Upper lobe of left lung (tissue), 6 donors: ENCODE measurements at regions not wholly inside any gene's neighbourhood (a gene's known extent, or its start where the extent isn't known, plus 50 kb on each side); places are given as distances from the start of the nearest gene placed in this dataset.
"Not testable (repeated sequence)": the region's sequence is repeated elsewhere in the genome, so short reads cannot be mapped to it uniquely, and the experiment has no call there.

Experiments used
- ATAC-seq, 2 donors: fragments of 200-7000 bp; cut with Tn5 transposase; one replicate each; pipeline ENCODE4 v1.9.1; 2022; ENCODE audit warnings: mild to moderate bottlenecking in 2 of 2, moderate library complexity in 2 of 2; ENCODE audit not compliant: low FRiP score in 2 of 2
- DNase-seq, 2 donors: peaks; one replicate each; pipeline ENCODE4 v3.0.0-alpha.2; 2019 to 2020
- H3K27ac ChIP-seq, 4 donors: fragments of 200-600 bp; sonication (generic); one replicate each; pipeline ENCODE4 v1.5.1; 2016 to 2019
- H3K27me3 ChIP-seq, 4 donors: fragments of 200-600 bp; sonication (generic); one replicate each; pipeline ENCODE4 v1.5.1; 2017 to 2019
- H3K36me3 ChIP-seq, 4 donors: fragments of 200-600 bp; sonication (generic); one replicate each; pipeline ENCODE4 v1.5.1; 2016 to 2019
- H3K4me1 ChIP-seq, 4 donors: fragments of 200-600 bp; sonication (generic); one replicate each; pipeline ENCODE4 v1.5.1; 2018 to 2019
- H3K4me3 ChIP-seq, 4 donors: fragments of 200-600 bp; sonication (generic); one replicate each; pipeline ENCODE4 v1.5.1; 2017 to 2019; ENCODE audit warnings: mild to moderate bottlenecking in 2 of 4, moderate library complexity in 1 of 4
- H3K9me3 ChIP-seq, 4 donors: fragments of 200-600 bp; sonication (generic); one replicate each; pipeline ENCODE4 v1.5.1; 2018 to 2019
- EP300 ChIP-seq, 4 donors: sonication (generic); formaldehyde crosslinking; IDR thresholded peaks; one replicate each; pipeline ENCODE4 v1.5.1; 2017; ENCODE audit warnings: antibody characterized with exemption in 4 of 4, control low read depth in 2 of 4
- POLR2A ChIP-seq, 4 donors: fragments of 450-650 bp; IDR thresholded peaks; one replicate each; pipeline ENCODE4 v1.5.1; 2016 to 2017; ENCODE audit warnings: antibody characterized with exemption in 4 of 4, mild to moderate bottlenecking in 2 of 4
- POLR2AphosphoS5 ChIP-seq, 2 donors: sonication (generic); formaldehyde crosslinking; IDR thresholded peaks; one replicate each; pipeline ENCODE4 v1.5.1; 2017; ENCODE audit warnings: antibody characterized with exemption in 2 of 2
- WGBS, 2 donors: methylation state at CpG; one replicate each; pipeline ENCODE4 v1.1.5; 2017 to 2018; 5-methylcytosine and 5-hydroxymethylcytosine counted together
- TF ChIP-seq, protein P1 (sequence below), 6 experiments: fragments of 450-650 bp in 4 of 6; fragments of 200-600 bp in 2 of 6; sonication (generic) in 2 of 6; IDR thresholded peaks; one replicate each; pipeline ENCODE4 v1.5.1; 2016 to 2019; ENCODE audit warnings: antibody characterized with exemption in 6 of 6
- donor health status: DM: no; HTN: no; CAD: no; lungs with moderate emphysema.
- donor health status: DM: no; HTN: yes; CAD: no; lungs with severe emphysema.

DNA sequence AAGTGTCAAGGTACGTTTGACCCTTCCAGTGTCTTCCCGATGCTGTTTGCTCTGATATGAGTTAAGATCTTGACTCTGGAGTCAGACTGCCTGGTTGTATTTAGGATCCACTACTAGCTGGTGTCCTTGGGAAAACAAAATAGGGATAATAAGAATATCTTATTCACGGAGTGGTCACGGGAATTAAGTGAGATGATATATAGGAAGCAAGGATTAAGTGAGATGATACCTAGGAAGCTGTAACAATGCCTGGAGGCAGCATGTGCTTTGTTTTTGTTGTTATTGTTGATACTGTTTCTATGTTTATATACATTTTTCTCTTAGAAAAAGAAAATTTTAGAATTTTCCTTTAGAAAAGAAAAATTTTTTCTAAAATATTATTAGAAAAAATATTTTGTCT is 87.0 kb downstream of the LYZL1 start:
- H3K27me3 ChIP-seq: no peaks in the 10 kb centered on the region
- H3K36me3 ChIP-seq: no peaks in the 10 kb centered on the region
- H3K4me1 ChIP-seq: no peaks in the 10 kb centered on the region
- ATAC-seq (no peak), DNase-seq (no peak)
- H3K4me3 ChIP-seq: no peak overlapping the region
- 89 to 90% methylated on average over 4 of the region's 4 CpGs for WGBS, 2 donors
- TF ChIP-seq EP300 (IDR thresholded peaks at IDR 0.05) (no peak), POLR2AphosphoS5 (IDR thresholded peaks at IDR 0.05) (no peak), POLR2A (IDR thresholded peaks at IDR 0.05) (no peak)
- TF ChIP-seq, protein P1, sequence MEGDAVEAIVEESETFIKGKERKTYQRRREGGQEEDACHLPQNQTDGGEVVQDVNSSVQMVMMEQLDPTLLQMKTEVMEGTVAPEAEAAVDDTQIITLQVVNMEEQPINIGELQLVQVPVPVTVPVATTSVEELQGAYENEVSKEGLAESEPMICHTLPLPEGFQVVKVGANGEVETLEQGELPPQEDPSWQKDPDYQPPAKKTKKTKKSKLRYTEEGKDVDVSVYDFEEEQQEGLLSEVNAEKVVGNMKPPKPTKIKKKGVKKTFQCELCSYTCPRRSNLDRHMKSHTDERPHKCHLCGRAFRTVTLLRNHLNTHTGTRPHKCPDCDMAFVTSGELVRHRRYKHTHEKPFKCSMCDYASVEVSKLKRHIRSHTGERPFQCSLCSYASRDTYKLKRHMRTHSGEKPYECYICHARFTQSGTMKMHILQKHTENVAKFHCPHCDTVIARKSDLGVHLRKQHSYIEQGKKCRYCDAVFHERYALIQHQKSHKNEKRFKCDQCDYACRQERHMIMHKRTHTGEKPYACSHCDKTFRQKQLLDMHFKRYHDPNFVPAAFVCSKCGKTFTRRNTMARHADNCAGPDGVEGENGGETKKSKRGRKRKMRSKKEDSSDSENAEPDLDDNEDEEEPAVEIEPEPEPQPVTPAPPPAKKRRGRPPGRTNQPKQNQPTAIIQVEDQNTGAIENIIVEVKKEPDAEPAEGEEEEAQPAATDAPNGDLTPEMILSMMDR (IDR thresholded peaks at IDR 0.05): no peak
- no peaks in the 10 kb centered on the region for H3K9me3 ChIP-seq
- H3K27ac ChIP-seq: no peak overlapping the region

DNA sequence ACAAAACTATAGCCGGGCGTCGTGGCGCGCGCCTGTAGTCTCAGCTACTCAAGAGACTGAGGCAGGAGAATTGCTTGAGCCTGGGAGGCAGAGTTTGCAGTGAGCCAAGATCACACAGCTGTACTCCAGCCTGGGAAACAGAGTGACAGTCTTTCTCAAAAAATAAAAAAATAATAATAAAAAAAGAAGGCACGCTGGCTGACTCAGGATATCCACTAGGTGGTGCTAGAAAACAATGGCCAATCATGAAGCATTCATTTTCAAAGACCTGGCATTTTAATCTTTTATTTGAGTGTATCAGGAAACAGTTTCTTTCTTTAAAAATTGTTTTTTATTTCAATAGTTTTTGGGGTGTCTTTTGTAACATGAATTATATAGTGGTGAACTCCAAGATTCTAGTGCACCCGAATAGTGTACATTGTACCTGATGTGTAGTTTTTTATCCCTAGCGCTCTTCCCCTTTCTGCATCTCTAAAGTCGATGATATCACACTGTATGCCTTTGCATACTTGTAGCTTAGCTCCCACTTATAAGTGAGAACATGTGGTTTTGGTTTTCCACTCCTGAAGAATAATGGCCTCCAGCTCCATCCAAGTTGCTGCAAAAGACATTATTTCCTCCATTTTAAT is 88.6 kb downstream of the LYZL1 start:
- Histone ChIP-seq H3K36me3 (no peaks in the 10 kb centered on the region), H3K4me3 (no peak overlapping the region), H3K27ac (no peak overlapping the region), H3K4me1 (no peaks in the 10 kb centered on the region), H3K27me3 (no peaks in the 10 kb centered on the region), H3K9me3 (no peaks in the 10 kb centered on the region)
- no peak for DNase-seq
- TF ChIP-seq POLR2AphosphoS5 (IDR thresholded peaks at IDR 0.05) (no peak), POLR2A (IDR thresholded peaks at IDR 0.05) (no peak)
- TF ChIP-seq, protein P1 (IDR thresholded peaks at IDR 0.05): peak in 4 of 6 experiments; percentile 32 to 60 (median 48)
- peak in 1 of 2 donors; percentile 68 for ATAC-seq
- WGBS, 2 donors: 71 to 79% methylated on average over 9 to 10 of the region's 10 CpGs

DNA sequence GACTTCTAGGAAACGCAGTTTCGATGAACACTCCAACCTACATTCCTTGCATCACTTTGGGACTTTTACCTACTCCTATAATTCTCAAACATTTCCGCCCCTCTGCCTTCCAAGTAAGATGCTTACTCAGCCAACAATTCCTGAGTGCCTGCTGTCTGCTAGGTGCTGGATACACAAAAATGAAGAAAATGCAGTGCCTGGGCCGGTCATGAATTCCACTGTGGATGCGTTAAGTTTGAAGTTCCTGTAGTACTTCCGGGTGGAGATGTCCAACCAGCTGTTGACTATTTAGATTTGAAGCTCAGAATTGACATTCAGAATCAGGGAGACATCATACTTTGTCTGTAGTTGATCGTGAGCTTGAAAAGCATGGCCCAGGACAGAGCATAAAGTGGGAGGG is 89.2 kb downstream of the LYZL1 start:
- 66 to 81% methylated on average over 7 of the region's 7 CpGs for WGBS, 2 donors
- Histone ChIP-seq H3K27me3 (no peaks in the 10 kb centered on the region), H3K9me3 (no peaks in the 10 kb centered on the region), H3K4me3 (no peak overlapping the region), H3K4me1 (no peaks in the 10 kb centered on the region), H3K36me3 (no peaks in the 10 kb centered on the region), H3K27ac (no peak overlapping the region)
- no peak for DNase-seq
- TF ChIP-seq POLR2A (IDR thresholded peaks at IDR 0.05): no peak
- TF ChIP-seq, protein P1 (IDR thresholded peaks at IDR 0.05): no peak
- TF ChIP-seq POLR2AphosphoS5 (IDR thresholded peaks at IDR 0.05): no peak
- no peak for TF ChIP-seq EP300 (IDR thresholded peaks at IDR 0.05)
- no peak for ATAC-seq

DNA sequence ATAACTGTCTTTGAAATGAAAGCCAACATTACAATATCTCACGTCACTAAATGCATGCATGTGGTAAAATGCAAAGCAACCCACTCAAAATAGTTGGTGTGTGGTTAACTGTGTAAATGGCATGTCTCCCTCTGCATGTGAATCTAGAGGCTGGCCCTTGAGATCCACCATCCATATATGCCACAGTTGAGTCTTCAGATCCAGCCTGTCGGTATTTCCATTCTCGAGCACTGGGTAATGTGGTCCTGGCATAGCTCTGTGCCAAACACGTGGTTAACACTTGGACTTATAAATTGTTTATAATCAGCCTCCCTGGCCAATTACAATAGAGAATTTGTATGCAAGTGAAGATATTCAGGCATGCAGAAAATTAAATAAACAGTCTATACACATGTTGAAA is 90.3 kb downstream of the LYZL1 start:
- Histone ChIP-seq H3K36me3 (no peaks in the 10 kb centered on the region), H3K27me3 (no peaks in the 10 kb centered on the region), H3K4me3 (no peak overlapping the region), H3K9me3 (no peaks in the 10 kb centered on the region), H3K4me1 (no peaks in the 10 kb centered on the region), H3K27ac (no peak overlapping the region)
- DNase-seq: no peak
- 54 to 65% methylated on average over 4 of the region's 4 CpGs for WGBS, 2 donors
- ATAC-seq: no peak
- TF ChIP-seq POLR2A (IDR thresholded peaks at IDR 0.05): no peak
- TF ChIP-seq, protein P1 (IDR thresholded peaks at IDR 0.05): no peak
- no peak for TF ChIP-seq EP300 (IDR thresholded peaks at IDR 0.05)
- TF ChIP-seq POLR2AphosphoS5 (IDR thresholded peaks at IDR 0.05): no peak

DNA sequence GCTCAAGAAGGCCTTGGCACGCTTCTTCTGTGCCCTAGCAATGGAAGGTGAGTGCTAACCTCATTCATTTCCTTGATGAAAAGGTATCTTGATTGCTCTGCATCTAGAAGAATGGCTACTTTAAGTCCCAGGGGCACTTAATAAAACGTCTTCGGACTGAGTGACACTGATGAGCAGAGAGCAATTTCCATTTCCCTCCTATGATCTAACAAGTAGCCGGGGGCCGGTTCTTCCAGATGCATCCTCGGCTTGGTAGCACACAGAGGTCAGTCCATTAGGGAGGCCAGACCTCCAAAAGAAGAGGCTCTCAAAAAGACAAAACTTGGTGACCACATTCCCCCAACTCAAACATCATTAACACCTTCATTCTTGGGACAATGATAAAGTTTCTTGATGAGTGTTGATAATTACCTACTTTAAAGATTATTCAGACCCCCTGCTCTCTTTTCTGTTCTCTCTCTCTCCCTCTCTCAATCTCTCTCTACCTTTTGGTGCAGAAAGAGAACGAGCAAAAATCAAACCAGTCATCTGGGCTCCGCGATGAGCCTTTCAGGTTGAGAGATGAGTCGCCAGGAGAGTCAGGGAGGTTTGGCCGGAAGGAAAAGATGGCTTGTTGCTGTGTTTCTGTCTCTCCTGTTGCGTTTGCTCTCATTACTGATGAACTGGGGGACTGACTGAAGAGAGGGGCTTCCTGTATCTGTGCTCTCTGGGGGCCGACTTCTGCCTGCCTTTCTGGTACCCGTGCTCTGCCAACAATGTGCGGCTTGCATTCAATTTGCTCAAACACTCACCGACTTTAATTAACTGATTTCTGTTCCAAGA is 91.1 kb downstream of the LYZL1 start:
- not testable (repeated sequence) for H3K9me3 ChIP-seq, H3K27me3 ChIP-seq, DNase-seq, ATAC-seq, H3K36me3 ChIP-seq, H3K4me1 ChIP-seq, H3K4me3 ChIP-seq, H3K27ac ChIP-seq
- WGBS, 2 donors: 82 to 88% methylated on average over 16 of the region's 16 CpGs

DNA sequence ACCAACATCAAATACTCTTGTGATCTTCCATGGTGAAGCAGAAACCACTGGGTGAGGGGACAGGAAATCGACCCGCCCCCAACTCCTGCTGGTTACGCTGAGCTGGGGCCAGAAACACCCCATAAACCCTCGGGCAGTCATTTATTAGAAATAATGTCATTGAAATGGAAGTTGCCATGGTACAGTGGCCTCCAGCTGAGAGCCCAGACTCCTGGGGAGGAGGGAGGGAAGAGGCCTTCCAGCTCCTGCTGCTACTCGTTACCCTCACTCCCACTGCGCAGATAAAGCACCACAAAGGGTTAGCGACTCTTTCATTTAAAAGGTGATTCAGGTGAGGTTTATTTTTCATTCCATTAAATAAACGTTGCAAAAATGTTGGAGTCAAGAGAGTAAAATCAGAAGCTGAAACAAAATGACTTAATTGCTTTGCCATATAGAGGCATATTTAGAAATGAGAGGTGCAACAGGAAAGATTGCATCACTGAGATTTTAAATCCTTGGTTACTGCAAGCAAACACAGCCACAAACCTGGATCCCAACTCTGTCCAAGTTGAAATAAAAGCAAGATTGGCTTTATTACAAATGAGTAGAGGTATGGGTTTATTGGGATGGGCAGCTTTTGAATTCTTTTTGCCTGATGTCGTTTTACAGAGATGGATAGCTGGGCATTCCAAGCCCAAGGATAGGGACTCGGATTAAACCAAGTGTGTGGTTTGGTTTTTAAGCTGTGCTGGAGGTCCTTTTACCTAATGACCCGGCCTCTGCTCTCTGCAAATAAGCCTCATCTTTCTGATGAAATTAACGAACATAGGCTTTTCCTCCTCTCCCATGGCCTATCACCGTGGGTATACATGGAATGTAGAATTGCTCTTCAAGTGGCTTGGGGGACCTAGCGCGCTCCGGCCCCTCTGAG is 92.0 kb downstream of the LYZL1 start:
- 67 to 70% methylated on average over 16 of the region's 16 CpGs for WGBS, 2 donors
- not testable (repeated sequence) for H3K4me1 ChIP-seq, H3K36me3 ChIP-seq, H3K27me3 ChIP-seq, H3K9me3 ChIP-seq, ATAC-seq, DNase-seq, H3K4me3 ChIP-seq, H3K27ac ChIP-seq
